Endothelial cell of umbilical vein (primary cell): ENCODE measurements at regions not wholly inside any gene's neighbourhood (a gene's known extent, or its start where the extent isn't known, plus 50 kb on each side); places are given as distances from the start of the nearest gene placed in this dataset.

Experiments used
- BruUV-seq: library from RNA; stranded (reverse); fragments of 400-500 nt; replicated peaks from 2 replicates; lab custom pipeline; 2021; lab: Mats Ljungman, UMichigan
- CTCF ChIA-PET: fragments of 300-600, 350-600 bp; sonication (Branson Sonifier 250); formaldehyde crosslinking; loops from one replicate; lab custom pipeline; 2021; ENCODE audit warnings: antibody characterized with exemption, inconsistent platforms; lab: Charles Lee
- POLR2A ChIA-PET: fragments of 300-600, 350-600 bp; sonication (Branson Sonifier 250); formaldehyde crosslinking; loops from one replicate; lab custom pipeline; 2021; ENCODE audit warnings: antibody characterized with exemption, inconsistent platforms; lab: Charles Lee
- DNase-seq: peaks from one replicate; pipeline ENCODE4 v3.0.0-alpha.2; 2011; ENCODE audit warnings: low read depth, low spot score
- FAIRE-seq: peaks from 2 replicates; lab custom pipeline; 2011; peaks lifted over from hg19 to GRCh38; lab: Jason Lieb, UNC
- H2AFZ ChIP-seq: 2 replicates; pipeline ENCODE4 v1.6.0; 2012; ENCODE audit warnings: low read depth, low read length, control low read depth, inconsistent platforms
- H3K27ac ChIP-seq: 2 replicates; pipeline ENCODE4 v1.5.1; 2011; ENCODE audit warnings: low read depth, mild to moderate bottlenecking, control low read depth, low read length, moderate library complexity; ENCODE audit not compliant: insufficient read depth
- H3K27me3 ChIP-seq, 2 experiments: 2 replicates each; pipeline versions ENCODE4 v1.6.0 to v1.6.1; 2011; ENCODE audit warnings: low read length in 2 of 2, mixed read lengths in 1 of 2; ENCODE audit not compliant: control insufficient read depth in 2 of 2, insufficient read depth in 2 of 2
- H3K36me3 ChIP-seq, 2 experiments: 2 replicates in 1 of 2; 3 replicates in 1 of 2; pipeline ENCODE4 v1.5.1; 2011; ENCODE audit warnings: low read length in 2 of 2, mild to moderate bottlenecking in 1 of 2, moderate library complexity in 1 of 2; ENCODE audit not compliant: control insufficient read depth in 2 of 2, insufficient read depth in 2 of 2; ENCODE audit errors: extremely low read depth in 1 of 2
- H3K4me1 ChIP-seq: 3 replicates; pipeline ENCODE4 v1.5.1; 2011; ENCODE audit warnings: mild to moderate bottlenecking, low read length; ENCODE audit not compliant: control insufficient read depth, insufficient read depth; ENCODE audit errors: extremely low read depth
- H3K4me2 ChIP-seq: 2 replicates; pipeline ENCODE4 v1.6.1; 2011; ENCODE audit warnings: low read length, control low read depth, mixed read lengths; ENCODE audit not compliant: insufficient read depth
- H3K4me3 ChIP-seq, 3 experiments: fragments of 200-600 bp in 1 of 3; sonication (generic), shearing (Covaris generic) in 1 of 3; replicated peaks in 1 of 3; 2 replicates each; pipeline ENCODE4 v1.5.1; 2011 to 2016; ENCODE audit warnings: control low read depth in 3 of 3, low read length in 3 of 3, mild to moderate bottlenecking in 2 of 3, inconsistent platforms in 1 of 3, low read depth in 1 of 3, moderate library complexity in 1 of 3; ENCODE audit not compliant: insufficient read depth in 1 of 3
- H3K79me2 ChIP-seq: 2 replicates; pipeline ENCODE4 v1.6.0; 2012; ENCODE audit warnings: low read length, inconsistent platforms; ENCODE audit not compliant: control insufficient read depth, insufficient read depth
- H3K9ac ChIP-seq: replicated peaks from 2 replicates; pipeline ENCODE3; 2011; ENCODE audit warnings: low read length, control low read depth; ENCODE audit not compliant: insufficient read depth; ENCODE audit errors: extremely low read depth
- H3K9me1 ChIP-seq: replicated peaks from 3 replicates; pipeline ENCODE4 v1.6.0; 2011; ENCODE audit warnings: mild to moderate bottlenecking, low read length; ENCODE audit not compliant: control insufficient read depth, insufficient read depth; ENCODE audit errors: extremely low read depth
- H3K9me3 ChIP-seq: replicated peaks from 2 replicates; pipeline ENCODE4 v1.5.1; 2012; ENCODE audit warnings: low read length, inconsistent platforms; ENCODE audit not compliant: control insufficient read depth, insufficient read depth
- H4K20me1 ChIP-seq: replicated peaks from 2 replicates; pipeline ENCODE3; 2011; ENCODE audit warnings: mild to moderate bottlenecking, low read length; ENCODE audit not compliant: control insufficient read depth, insufficient read depth; ENCODE audit errors: extremely low read depth
- CTCF ChIP-seq, 2 donors: IDR thresholded peaks; 1 replicate in 1 of 2; 2 replicates in 1 of 2; pipeline ENCODE4 v1.5.1; 2011; ENCODE audit warnings: low read length in 2 of 2, mild to moderate bottlenecking in 2 of 2, moderate library complexity in 2 of 2, control low read depth in 1 of 2, inconsistent platforms in 1 of 2, low read depth in 1 of 2; ENCODE audit not compliant: insufficient read depth in 1 of 2; ENCODE audit errors: extremely low read depth in 1 of 2
- EZH2 ChIP-seq: IDR thresholded peaks from 2 replicates; pipeline ENCODE4 v1.6.1; 2012; ENCODE audit warnings: borderline replicate concordance, low read depth, mild to moderate bottlenecking, moderate library complexity, low read length, inconsistent platforms; ENCODE audit not compliant: severe bottlenecking
- FOS ChIP-seq: IDR thresholded peaks from 2 replicates; pipeline ENCODE4 v1.6.1; 2011; ENCODE audit warnings: mild to moderate bottlenecking, low read length, moderate library complexity, borderline replicate concordance; ENCODE audit not compliant: insufficient read depth
- GATA2 ChIP-seq: IDR thresholded peaks from 2 replicates; pipeline ENCODE4 v1.7.0; 2011; ENCODE audit warnings: low read depth, mild to moderate bottlenecking, moderate library complexity, mixed read lengths, low read length; ENCODE audit not compliant: insufficient read length, insufficient read depth
- JUN ChIP-seq: IDR thresholded peaks from 2 replicates; pipeline ENCODE4 v1.6.1; 2011; ENCODE audit warnings: borderline replicate concordance, low read depth; ENCODE audit not compliant: insufficient read length, insufficient read depth
- MAX ChIP-seq: IDR thresholded peaks from 2 replicates; pipeline ENCODE4 v1.6.1; 2011; ENCODE audit not compliant: insufficient read depth, insufficient read length
- MYC ChIP-seq: IDR thresholded peaks from one replicate; pipeline ENCODE4 v1.6.1; 2011; ENCODE audit warnings: mild to moderate bottlenecking, low read depth, low read length
- POLR2A ChIP-seq: IDR thresholded peaks from 2 replicates; pipeline ENCODE4 v1.6.1; 2012; ENCODE audit warnings: low read depth, mild to moderate bottlenecking, control low read depth, low read length
- POLR2AphosphoS5 ChIP-seq: IDR thresholded peaks from 2 replicates; pipeline ENCODE4 v1.6.1; 2012; ENCODE audit warnings: low read depth, mild to moderate bottlenecking, control low read depth, low read length, moderate library complexity; ENCODE audit not compliant: insufficient read depth
- dilution Hi-C: fragments of 300-500 bp; cut with MboI; formaldehyde crosslinking; loops from one replicate; pipeline ENCODE4 v1.15.0; 2019; ENCODE audit warnings: low sequenced_read_pairs; ENCODE audit not compliant: extremely low pct_ligation_motif_present
- intact Hi-C: fragments of 100-400 bp; cut with micrococcal nuclease; formaldehyde crosslinking; loops from one replicate; pipeline ENCODE4 v1.10.0; 2022

- dilution Hi-C loops (no loop called here), intact Hi-C loops (no loop called here)
- Histone ChIP-seq H3K4me3 (no peak overlapping the region), H2AFZ (no peak overlapping the region), H3K9me1 (no peaks in the 10 kb centered on the region), H3K9ac (no peak overlapping the region), H3K27ac (no peak overlapping the region), H3K36me3 (no peaks in the 10 kb centered on the region), H3K9me3 (no peaks in the 10 kb centered on the region), H3K4me1 (no peaks in the 10 kb centered on the region), H4K20me1 (no peaks in the 10 kb centered on the region), H3K27me3 (no peaks in the 10 kb centered on the region), H3K4me2 (no peak overlapping the region), H3K79me2 (no peaks in the 10 kb centered on the region)
- DNase-seq = no peak
- POLR2A ChIA-PET = no interaction called here
- BruUV-seq = no TSS peak
- TF ChIP-seq POLR2AphosphoS5 (no peak), POLR2A (no peak), FOS (no peak), CTCF (IDR thresholded peaks at IDR 0.05; ENCODE audit: extremely low read depth in 1 of 2, insufficient read depth in 1 of 2, low read depth in 1 of 2, low read length in 2 of 2) (no peak), MYC (no peak), GATA2 (no peak), EZH2 (no peak), JUN (no peak), MAX (no peak)
- CTCF ChIA-PET = interaction anchor here (1.0 kb wide), 1 partner anchor 145 kb away, joined by 4 read pairs; no protein-coding TSS in a partner anchor
- FAIRE-seq = no peak
Observed at GRCh38 chr5:91240175-91240574, 142.9 kb downstream of the ARRDC3 start.
